Lower lobe of right lung (tissue), 2 donors: ENCODE measurements at regions not wholly inside any gene's neighbourhood (a gene's known extent, or its start where the extent isn't known, plus 50 kb on each side); places are given as distances from the start of the nearest gene placed in this dataset.

ENCODE experiments used
- ATAC-seq, 2 donors: fragments of 200-7000 bp; cut with Tn5 transposase; one replicate each; pipeline ENCODE4 v1.9.1; 2020 to 2022; ENCODE audit warnings: mild to moderate bottlenecking in 2 of 2, moderate library complexity in 2 of 2
- DNase-seq: peaks from one replicate; pipeline ENCODE4 v3.0.0-alpha.2; 2020
- H3K27ac ChIP-seq: fragments of 200-600 bp; one replicate; pipeline ENCODE4 v1.8.0; 2022
- H3K27me3 ChIP-seq: fragments of 200-600 bp; one replicate; pipeline ENCODE4 v1.8.0; 2022; ENCODE audit warnings: low read depth
- H3K36me3 ChIP-seq: fragments of 200-600 bp; one replicate; pipeline ENCODE4 v1.8.0; 2022; ENCODE audit warnings: mild to moderate bottlenecking
- H3K4me1 ChIP-seq: fragments of 200-600 bp; one replicate; pipeline ENCODE4 v1.8.0; 2022
- H3K4me3 ChIP-seq: fragments of 200-600 bp; one replicate; pipeline ENCODE4 v1.8.0; 2022; ENCODE audit warnings: mild to moderate bottlenecking
- H3K9me3 ChIP-seq: fragments of 200-600 bp; one replicate; pipeline ENCODE4 v1.8.0; 2022
- intact Hi-C: fragments of 100-400 bp; cut with DNase I; formaldehyde crosslinking; loops from one replicate; pipeline ENCODE4 v1.11.0; 2022
- TF ChIP-seq, protein P1 (sequence below): fragments of 200-600 bp; IDR thresholded peaks from one replicate; pipeline ENCODE4 v1.8.0; 2022; ENCODE audit warnings: antibody characterized with exemption, mild to moderate bottlenecking
- donor health status: DM: no; HTN: yes; CAD: no; lungs with severe emphysema.

GRCh38 chrX:7269589-7269988 lies 121.6 kb upstream of the PUDP start:
- no peaks in the 10 kb centered on the region for H3K9me3 ChIP-seq
- no peaks in the 10 kb centered on the region for H3K4me1 ChIP-seq
- intact Hi-C loops, result no loop called here
- no peaks in the 10 kb centered on the region for H3K27me3 ChIP-seq
- ATAC-seq, result no peak
- DNase-seq, result no peak
- H3K36me3 ChIP-seq, result no peaks in the 10 kb centered on the region
- H3K27ac ChIP-seq, result no peak overlapping the region
- TF ChIP-seq, protein P1, sequence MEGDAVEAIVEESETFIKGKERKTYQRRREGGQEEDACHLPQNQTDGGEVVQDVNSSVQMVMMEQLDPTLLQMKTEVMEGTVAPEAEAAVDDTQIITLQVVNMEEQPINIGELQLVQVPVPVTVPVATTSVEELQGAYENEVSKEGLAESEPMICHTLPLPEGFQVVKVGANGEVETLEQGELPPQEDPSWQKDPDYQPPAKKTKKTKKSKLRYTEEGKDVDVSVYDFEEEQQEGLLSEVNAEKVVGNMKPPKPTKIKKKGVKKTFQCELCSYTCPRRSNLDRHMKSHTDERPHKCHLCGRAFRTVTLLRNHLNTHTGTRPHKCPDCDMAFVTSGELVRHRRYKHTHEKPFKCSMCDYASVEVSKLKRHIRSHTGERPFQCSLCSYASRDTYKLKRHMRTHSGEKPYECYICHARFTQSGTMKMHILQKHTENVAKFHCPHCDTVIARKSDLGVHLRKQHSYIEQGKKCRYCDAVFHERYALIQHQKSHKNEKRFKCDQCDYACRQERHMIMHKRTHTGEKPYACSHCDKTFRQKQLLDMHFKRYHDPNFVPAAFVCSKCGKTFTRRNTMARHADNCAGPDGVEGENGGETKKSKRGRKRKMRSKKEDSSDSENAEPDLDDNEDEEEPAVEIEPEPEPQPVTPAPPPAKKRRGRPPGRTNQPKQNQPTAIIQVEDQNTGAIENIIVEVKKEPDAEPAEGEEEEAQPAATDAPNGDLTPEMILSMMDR, result no peak
- H3K4me3 ChIP-seq, result no peak overlapping the region

- intact Hi-C loops, result no loop called here
- H3K4me1 ChIP-seq, result no peaks in the 10 kb centered on the region
- TF ChIP-seq, protein P1, result no peak
- no peak overlapping the region for H3K4me3 ChIP-seq
- H3K36me3 ChIP-seq, result no peaks in the 10 kb centered on the region
- H3K9me3 ChIP-seq, result no peaks in the 10 kb centered on the region
- H3K27me3 ChIP-seq, result no peaks in the 10 kb centered on the region
- H3K27ac ChIP-seq, result no peak overlapping the region
- no peak for DNase-seq
- ATAC-seq, result no peak
Observed at GRCh38 chrX:7266288-7266687, 118.3 kb upstream of the PUDP start.

- Histone ChIP-seq H3K9me3 (no peaks in the 10 kb centered on the region), H3K36me3 (no peaks in the 10 kb centered on the region), H3K27me3 (no peaks in the 10 kb centered on the region), H3K4me1 (no peaks in the 10 kb centered on the region), H3K4me3 (no peak overlapping the region), H3K27ac (no peak overlapping the region)
- ATAC-seq (no peak), DNase-seq (no peak)
- TF ChIP-seq, protein P1, result no peak
- intact Hi-C loops, result no loop called here
Observed at GRCh38 chrX:7264399-7264798, 116.4 kb upstream of the PUDP start.

DNA sequence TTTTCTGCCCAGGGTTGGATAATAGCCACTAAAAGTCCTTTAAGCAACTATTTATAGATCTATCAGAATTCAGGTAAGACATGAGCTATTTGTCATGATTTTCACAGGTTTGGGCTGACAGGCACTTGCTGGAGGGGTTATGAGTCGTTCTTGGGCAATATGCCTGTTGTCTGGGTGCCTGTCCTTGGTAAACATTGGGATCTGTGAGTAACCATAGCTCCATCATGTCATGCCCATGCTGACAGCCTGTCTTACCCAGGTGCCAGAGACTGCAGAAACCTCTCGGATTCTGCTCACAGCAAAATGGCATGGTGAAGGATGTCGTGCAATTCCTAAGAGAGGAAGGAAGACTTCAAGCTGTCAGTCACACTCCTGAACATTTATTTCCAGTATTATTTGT lies 116.0 kb upstream of the PUDP start:
- Histone ChIP-seq H3K27ac (no peak overlapping the region), H3K9me3 (no peaks in the 10 kb centered on the region), H3K27me3 (no peaks in the 10 kb centered on the region), H3K4me3 (no peak overlapping the region), H3K36me3 (no peaks in the 10 kb centered on the region), H3K4me1 (no peaks in the 10 kb centered on the region)
- TF ChIP-seq, protein P1, result no peak
- intact Hi-C loops, result no loop called here
- DNase-seq, result no peak
- no peak for ATAC-seq

DNA sequence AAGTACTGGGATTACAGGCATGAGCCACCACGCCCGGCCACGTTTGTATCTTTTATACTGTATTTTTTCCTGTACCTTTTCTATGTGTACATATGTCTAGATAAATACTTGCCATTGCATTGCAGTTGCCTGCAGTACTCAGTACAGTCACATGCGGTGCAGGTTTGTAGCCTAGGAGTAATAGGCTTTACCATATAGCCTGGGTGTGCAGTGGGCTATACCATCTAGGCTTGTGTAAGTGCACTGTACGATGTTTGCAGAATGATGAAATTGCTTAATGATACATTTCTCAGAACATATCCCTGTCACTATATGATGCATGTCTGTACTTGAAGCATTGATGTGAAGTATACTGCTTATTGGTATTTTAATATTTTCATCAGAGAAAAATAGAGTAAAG lies 115.4 kb upstream of the PUDP start:
- H3K9me3 ChIP-seq, result no peaks in the 10 kb centered on the region
- DNase-seq, result no peak
- intact Hi-C loops, result no loop called here
- H3K27me3 ChIP-seq, result no peaks in the 10 kb centered on the region
- H3K27ac ChIP-seq, result no peak overlapping the region
- H3K4me1 ChIP-seq, result no peaks in the 10 kb centered on the region
- H3K4me3 ChIP-seq, result no peak overlapping the region
- ATAC-seq, result no peak
- TF ChIP-seq, protein P1, result no peak
- H3K36me3 ChIP-seq, result no peaks in the 10 kb centered on the region

- Histone ChIP-seq H3K9me3 (no peaks in the 10 kb centered on the region), H3K4me3 (no peak overlapping the region), H3K4me1 (no peaks in the 10 kb centered on the region), H3K27ac (no peak overlapping the region), H3K36me3 (no peaks in the 10 kb centered on the region), H3K27me3 (no peaks in the 10 kb centered on the region)
- ATAC-seq (no peak), DNase-seq (no peak)
- intact Hi-C loops, result no loop called here
- TF ChIP-seq, protein P1, result no peak
Observed at GRCh38 chrX:7262551-7262950, 114.6 kb upstream of the PUDP start.
